HG03457 (cell line): ENCODE measurements at regions not wholly inside any gene's neighbourhood (a gene's known extent, or its start where the extent isn't known, plus 50 kb on each side); places are given as distances from the start of the nearest gene placed in this dataset.

ENCODE experiments used
- ATAC-seq: cut with Tn5 transposase; IDR thresholded peaks from one replicate; pipeline ENCODE4 v1.9.1; 2021; ENCODE audit warnings: moderate number of reproducible peaks; ENCODE audit not compliant: unreplicated experiment

GRCh38 chr12:24425601-24425970 is 476.1 kb upstream of the SOX5 start:
- no peak for ATAC-seq

GRCh38 chr12:24424889-24425600 is 475.6 kb upstream of the SOX5 start:
- no peak for ATAC-seq

GRCh38 chr12:24424376-24424775 is 474.9 kb upstream of the SOX5 start:
- no peak for ATAC-seq

GRCh38 chr12:24423611-24424010 is 474.1 kb upstream of the SOX5 start:
- no peak for ATAC-seq

GRCh38 chr12:24421759-24422158 is 472.3 kb upstream of the SOX5 start:
- no peak for ATAC-seq

GRCh38 chr12:24418157-24418556 is 468.7 kb upstream of the SOX5 start:
- no peak for ATAC-seq

- ATAC-seq = no peak
Observed at GRCh38 chr12:24416423-24417109, 467.1 kb upstream of the SOX5 start.

GRCh38 chr12:24415934-24416333 is 466.5 kb upstream of the SOX5 start:
- ATAC-seq = no peak

GRCh38 chr12:24414480-24414879 is 465.0 kb upstream of the SOX5 start:
- ATAC-seq = no peak

GRCh38 chr12:24411948-24412347 is 462.5 kb upstream of the SOX5 start:
- ATAC-seq = no peak

- no peak for ATAC-seq
Observed at GRCh38 chr12:24409868-24410267, 460.4 kb upstream of the SOX5 start.

GRCh38 chr12:24408305-24408704 is 458.8 kb upstream of the SOX5 start:
- no peak for ATAC-seq

- no peak for ATAC-seq
Observed at GRCh38 chr12:24407884-24408283, 458.4 kb upstream of the SOX5 start.

GRCh38 chr12:24404086-24404815 is 454.8 kb upstream of the SOX5 start:
- no peak for ATAC-seq

- no peak for ATAC-seq
Observed at GRCh38 chr12:24400533-24400932, 451.1 kb upstream of the SOX5 start.

GRCh38 chr12:24398605-24399004 is 449.1 kb upstream of the SOX5 start:
- ATAC-seq = peak; percentile 72

GRCh38 chr12:24396224-24396623 is 446.8 kb upstream of the SOX5 start:
- ATAC-seq = no peak

GRCh38 chr12:24394246-24394645 is 444.8 kb upstream of the SOX5 start:
- no peak for ATAC-seq

GRCh38 chr12:24393071-24393470 is 443.6 kb upstream of the SOX5 start:
- no peak for ATAC-seq

GRCh38 chr12:24389394-24389793 is 439.9 kb upstream of the SOX5 start:
- no peak for ATAC-seq

GRCh38 chr12:24387381-24387780 is 437.9 kb upstream of the SOX5 start:
- no peak for ATAC-seq

- no peak for ATAC-seq
Observed at GRCh38 chr12:24386836-24387235, 437.4 kb upstream of the SOX5 start.
